WTC11 (cell line): ENCODE measurements at regions not wholly inside any gene's neighbourhood (a gene's known extent, or its start where the extent isn't known, plus 50 kb on each side); places are given as distances from the start of the nearest gene placed in this dataset.

Source experiments
- ATAC-seq: fragments of 200-7000 bp; cut with Tn5 transposase; 2 replicates; pipeline ENCODE4 v1.10.0; 2021; ENCODE audit warnings: mild to moderate bottlenecking, moderate library complexity
- CTCF ChIA-PET: fragments of 300-600 bp; sonication (Branson Sonifier 250); formaldehyde crosslinking; loops from one replicate; lab custom pipeline; 2021; ENCODE audit warnings: antibody characterized with exemption; lab: Charles Lee
- POLR2A ChIA-PET: fragments of 350-600 bp; sonication (Branson Sonifier 250); formaldehyde crosslinking; loops from one replicate; lab custom pipeline; 2021; ENCODE audit warnings: antibody characterized with exemption; lab: Charles Lee
- DNase-seq: peaks from one replicate; pipeline ENCODE4 v3.0.0; 2021; ENCODE audit warnings: low spot score
- H3K27ac Mint-ChIP-seq: 2 replicates; pipeline ENCODE4 v1.8.0; 2021; ENCODE audit warnings: mixed read lengths
- H3K27me3 Mint-ChIP-seq: 2 replicates; pipeline ENCODE4 v1.8.0; 2021; ENCODE audit warnings: low read depth, mild to moderate bottlenecking, moderate library complexity, mixed read lengths
- H3K36me3 Mint-ChIP-seq: 2 replicates; pipeline ENCODE4 v1.8.0; 2021; ENCODE audit warnings: mixed read lengths
- H3K4me1 Mint-ChIP-seq: 2 replicates; pipeline ENCODE4 v1.8.0; 2022; ENCODE audit warnings: mixed read lengths
- H3K4me3 Mint-ChIP-seq: 2 replicates; pipeline ENCODE4 v1.8.0; 2021; ENCODE audit warnings: mild to moderate bottlenecking, moderate library complexity, mixed read lengths
- H3K9me3 Mint-ChIP-seq: 2 replicates; pipeline ENCODE4 v1.8.0; 2021; ENCODE audit warnings: mixed read lengths
- ATF1 ChIP-seq: sonication (generic); formaldehyde crosslinking; IDR thresholded peaks from 2 replicates; pipeline ENCODE4 v1.8.1; 2023; ENCODE audit warnings: mild to moderate bottlenecking, moderate library complexity, missing genetic modification reagents
- CREM ChIP-seq: sonication (generic); formaldehyde crosslinking; IDR thresholded peaks from 2 replicates; pipeline ENCODE4 v1.8.1; 2022; ENCODE audit warnings: mild to moderate bottlenecking, missing genetic modification reagents, moderate library complexity
- CTCF ChIP-seq: fragments of 200-600 bp; IDR thresholded peaks from 2 replicates; pipeline ENCODE4 v1.8.0; 2022; ENCODE audit warnings: antibody characterized with exemption
- ESRRA ChIP-seq: sonication (generic); formaldehyde crosslinking; IDR thresholded peaks from 2 replicates; pipeline ENCODE4 v1.8.1; 2022; ENCODE audit warnings: mild to moderate bottlenecking, missing genetic modification reagents, borderline replicate concordance
- GABPB1 ChIP-seq: sonication (generic); formaldehyde crosslinking; IDR thresholded peaks from 2 replicates; pipeline ENCODE4 v1.8.1; 2023; ENCODE audit warnings: mild to moderate bottlenecking, missing genetic modification reagents
- IRF1 ChIP-seq: sonication (generic); formaldehyde crosslinking; IDR thresholded peaks from 2 replicates; pipeline ENCODE4 v1.8.0; 2023; ENCODE audit warnings: missing genetic modification reagents
- KAT7 ChIP-seq: sonication (generic); formaldehyde crosslinking; IDR thresholded peaks from 2 replicates; pipeline ENCODE4 v1.8.1; 2023; ENCODE audit warnings: missing genetic modification reagents, mild to moderate bottlenecking, borderline replicate concordance
- NFATC4 ChIP-seq: fragments of 250-450 bp; sonication (Bioruptor Pico); IDR thresholded peaks from 2 replicates; pipeline ENCODE4 v1.9.0; 2021; ENCODE audit warnings: mild to moderate bottlenecking
- NFYB ChIP-seq: sonication (generic); formaldehyde crosslinking; conservative IDR thresholded peaks from 2 replicates; pipeline ENCODE4 v1.8.0; 2022; ENCODE audit warnings: low read depth, missing genetic modification reagents
- SOX15 ChIP-seq: fragments of 250-450 bp; sonication (Bioruptor Pico); IDR thresholded peaks from 2 replicates; pipeline ENCODE4 v1.9.0; 2021; ENCODE audit warnings: mild to moderate bottlenecking
- TCF7 ChIP-seq: sonication (generic); formaldehyde crosslinking; IDR thresholded peaks from 2 replicates; pipeline ENCODE4 v1.8.0; 2022; ENCODE audit warnings: mild to moderate bottlenecking, low read depth, missing genetic modification reagents, moderate library complexity
- TEAD1 ChIP-seq: sonication (generic); formaldehyde crosslinking; IDR thresholded peaks from 2 replicates; pipeline ENCODE4 v1.8.0; 2022; ENCODE audit warnings: mild to moderate bottlenecking, missing genetic modification reagents
- TEAD4 ChIP-seq: sonication (generic); formaldehyde crosslinking; IDR thresholded peaks from 2 replicates; pipeline ENCODE4 v1.8.0; 2022; ENCODE audit warnings: mild to moderate bottlenecking, missing genetic modification reagents
- TP53 ChIP-seq: sonication (generic); formaldehyde crosslinking; IDR thresholded peaks from 2 replicates; pipeline ENCODE4 v1.8.1; 2023; ENCODE audit warnings: mild to moderate bottlenecking, missing genetic modification reagents
- ZNF138 ChIP-seq: sonication (generic); formaldehyde crosslinking; conservative IDR thresholded peaks from 2 replicates; pipeline ENCODE4 v1.8.1; 2022; ENCODE audit warnings: mild to moderate bottlenecking, moderate library complexity, missing genetic modification reagents
- ZNF317 ChIP-seq: sonication (generic); formaldehyde crosslinking; IDR thresholded peaks from 2 replicates; pipeline ENCODE4 v1.8.1; 2023; ENCODE audit warnings: low read depth, mild to moderate bottlenecking, moderate library complexity, missing genetic modification reagents, borderline replicate concordance
- ZNF416 ChIP-seq: fragments of 250-450 bp; sonication (Bioruptor Pico); IDR thresholded peaks from 2 replicates; pipeline ENCODE4 v1.9.0; 2021; ENCODE audit warnings: mild to moderate bottlenecking, inconsistent platforms
- TF ChIP-seq, protein P1 (sequence below): sonication (generic); formaldehyde crosslinking; IDR thresholded peaks from 2 replicates; pipeline ENCODE4 v1.8.1; 2023; ENCODE audit warnings: mild to moderate bottlenecking, missing genetic modification reagents, moderate library complexity
- TF ChIP-seq, protein P2 (sequence below): sonication (generic); formaldehyde crosslinking; IDR thresholded peaks from 2 replicates; pipeline ENCODE4 v1.8.1; 2022; ENCODE audit warnings: mild to moderate bottlenecking, missing genetic modification reagents, moderate library complexity, borderline replicate concordance

GRCh38 chr4:96844858-96845490 is 1005.1 kb downstream of the PDHA2 start:
- TF ChIP-seq TCF7 (CRISPR knock-in tag) = no peak
- no peak for DNase-seq
- H3K27ac Mint-ChIP-seq = no peak overlapping the region
- H3K9me3 Mint-ChIP-seq = no peaks in the 10 kb centered on the region
- peaks cover 2% of the 10 kb centered on the region; the same call in 1 of the 2 replicates for H3K4me1 Mint-ChIP-seq
- CTCF ChIA-PET = no interaction called here
- POLR2A ChIA-PET = no interaction called here
- no peak overlapping the region for H3K4me3 Mint-ChIP-seq
- ATAC-seq = no peak
- H3K36me3 Mint-ChIP-seq = no peaks in the 10 kb centered on the region
- H3K27me3 Mint-ChIP-seq = no peaks in the 10 kb centered on the region

DNA sequence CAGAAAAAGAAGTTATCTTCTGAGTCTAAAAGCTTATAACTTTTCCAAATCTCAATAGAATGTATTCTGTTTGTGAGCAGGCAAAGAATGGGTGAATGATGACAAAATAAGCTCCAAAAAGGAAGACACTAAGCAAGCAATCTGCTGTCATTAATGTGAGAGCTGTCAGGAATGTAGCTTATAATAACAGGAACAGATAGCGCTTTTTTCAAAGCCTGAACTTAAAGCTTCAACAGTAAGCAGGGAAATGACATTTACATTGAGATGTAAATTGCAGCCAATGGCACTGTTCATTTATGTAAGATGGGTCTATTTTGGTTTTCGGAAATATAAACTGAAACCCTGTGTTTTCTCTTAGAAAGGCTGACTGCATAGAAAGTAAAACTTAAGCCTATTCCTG is 1005.9 kb downstream of the PDHA2 start:
- TF ChIP-seq CREM (CRISPR knock-in tag) (no peak), ZNF138 (no peak), CTCF (no peak), ESRRA (no peak), NFATC4 (no peak), ZNF416 (CRISPR knock-in tag) (no peak), KAT7 (no peak), GABPB1 (CRISPR knock-in tag) (no peak)
- TF ChIP-seq, protein P1, sequence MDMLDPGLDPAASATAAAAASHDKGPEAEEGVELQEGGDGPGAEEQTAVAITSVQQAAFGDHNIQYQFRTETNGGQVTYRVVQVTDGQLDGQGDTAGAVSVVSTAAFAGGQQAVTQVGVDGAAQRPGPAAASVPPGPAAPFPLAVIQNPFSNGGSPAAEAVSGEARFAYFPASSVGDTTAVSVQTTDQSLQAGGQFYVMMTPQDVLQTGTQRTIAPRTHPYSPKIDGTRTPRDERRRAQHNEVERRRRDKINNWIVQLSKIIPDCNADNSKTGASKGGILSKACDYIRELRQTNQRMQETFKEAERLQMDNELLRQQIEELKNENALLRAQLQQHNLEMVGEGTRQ (CRISPR knock-in tag) = no peak
- H3K4me3 Mint-ChIP-seq = no peak overlapping the region
- ATAC-seq (no peak), DNase-seq (no peak)
- H3K27ac Mint-ChIP-seq = no peak overlapping the region
- H3K36me3 Mint-ChIP-seq = no peaks in the 10 kb centered on the region
- POLR2A ChIA-PET = no interaction called here
- H3K27me3 Mint-ChIP-seq = no peaks in the 10 kb centered on the region
- no peaks in the 10 kb centered on the region for H3K9me3 Mint-ChIP-seq
- CTCF ChIA-PET = no interaction called here
- H3K4me1 Mint-ChIP-seq = peaks cover 2% of the 10 kb centered on the region; the same call in 1 of the 2 replicates

GRCh38 chr4:96874657-96875056 is 1034.8 kb downstream of the PDHA2 start:
- Mint-ChIP-seq H3K36me3 (peaks cover 41% of the 10 kb centered on the region), H3K27ac (no peak overlapping the region), H3K4me3 (no peak overlapping the region), H3K27me3 (no peaks in the 10 kb centered on the region; the same call in 1 of the 2 replicates), H3K9me3 (peaks cover 38% of the 10 kb centered on the region), H3K4me1 (peaks cover 14% of the 10 kb centered on the region)
- TF ChIP-seq TEAD1 (CRISPR knock-in tag) (0 out of 2 replicates have a peak, but pooled peaks have one; percentile 44), ZNF317 (CRISPR knock-in tag) (no peak), SOX15 (no peak), IRF1 (CRISPR knock-in tag) (no peak)
- ChIA-PET CTCF (no interaction called here), POLR2A (no interaction called here)
- ATAC-seq = peak; percentile 86
- peak; percentile 14 for DNase-seq

- Mint-ChIP-seq H3K27ac (no peak overlapping the region), H3K9me3 (peaks cover 50% of the 10 kb centered on the region), H3K4me1 (peaks cover 6% of the 10 kb centered on the region), H3K27me3 (no peaks in the 10 kb centered on the region; the same call in 1 of the 2 replicates), H3K36me3 (peaks cover 46% of the 10 kb centered on the region), H3K4me3 (no peak overlapping the region)
- ChIA-PET CTCF (no interaction called here), POLR2A (no interaction called here)
- ATAC-seq (no peak), DNase-seq (no peak)
- no peak for TF ChIP-seq TEAD4 (CRISPR knock-in tag)
- no peak for TF ChIP-seq ATF1
- TF ChIP-seq, protein P2, sequence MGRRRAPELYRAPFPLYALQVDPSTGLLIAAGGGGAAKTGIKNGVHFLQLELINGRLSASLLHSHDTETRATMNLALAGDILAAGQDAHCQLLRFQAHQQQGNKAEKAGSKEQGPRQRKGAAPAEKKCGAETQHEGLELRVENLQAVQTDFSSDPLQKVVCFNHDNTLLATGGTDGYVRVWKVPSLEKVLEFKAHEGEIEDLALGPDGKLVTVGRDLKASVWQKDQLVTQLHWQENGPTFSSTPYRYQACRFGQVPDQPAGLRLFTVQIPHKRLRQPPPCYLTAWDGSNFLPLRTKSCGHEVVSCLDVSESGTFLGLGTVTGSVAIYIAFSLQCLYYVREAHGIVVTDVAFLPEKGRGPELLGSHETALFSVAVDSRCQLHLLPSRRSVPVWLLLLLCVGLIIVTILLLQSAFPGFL (CRISPR knock-in tag) = no peak
- no peak for TF ChIP-seq TP53 (CRISPR knock-in tag)
- no peak for TF ChIP-seq NFYB
- TF ChIP-seq NFATC4 = no peak
Observed at GRCh38 chr4:96879527-96879926, 1039.6 kb downstream of the PDHA2 start.
